ENCODE measurements at regions not wholly inside any gene's neighbourhood (a gene's known extent, or its start where the extent isn't known, plus 50 kb on each side); places are given as distances from the start of the nearest gene placed in this dataset.

- Histone ChIP-seq H3K4me2 (ENCODE audit: insufficient read depth, low read length) (peak overlapping the region; percentile 28; the same call in 1 of the 2 replicates), H3K4me3 (ENCODE audit: low read depth in 1 of 2, low read length in 2 of 2) (no peak overlapping the region)
- peak; percentile 77 for ATAC-seq (ENCODE audit: insufficient read depth, low read depth)
These were observed 119.1 kb upstream of the TRIM2 start for GRCh38 chr4:153084980-153085630.

DNA sequence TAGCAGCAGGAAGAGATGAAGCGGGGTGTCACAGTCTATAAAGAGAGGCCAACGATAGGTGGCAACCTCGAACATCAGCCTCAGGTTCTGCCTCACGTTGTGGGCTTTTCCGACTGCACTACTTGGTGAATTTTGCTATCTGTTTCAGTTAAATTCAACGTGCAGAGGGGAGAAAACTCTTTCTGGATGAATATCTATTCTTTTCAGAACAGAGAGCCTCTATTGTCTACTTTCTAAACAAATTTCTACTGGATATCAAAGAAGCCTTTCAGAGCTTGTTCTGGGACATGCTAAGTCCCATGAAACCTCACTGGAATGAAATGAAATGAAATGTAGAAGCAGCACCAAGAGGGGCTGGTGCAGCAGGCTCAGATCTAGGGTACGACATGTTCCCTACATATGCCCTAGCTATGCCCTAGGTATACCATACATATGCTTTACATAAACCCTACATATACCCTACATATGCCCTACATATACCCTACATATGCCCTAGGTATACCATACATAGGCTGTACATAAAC is 116.5 kb upstream of the TRIM2 start:
- Histone ChIP-seq H3K9me3 (ENCODE audit: insufficient read depth, low read length, severe bottlenecking) (no peaks in the 10 kb centered on the region), H3K36me3 (ENCODE audit: insufficient read depth, low read length) (no peaks in the 10 kb centered on the region)
- no peak for ATAC-seq (ENCODE audit: insufficient read depth, low read depth)

More at GRCh38 chr4:153084980-153085630, 119.1 kb upstream of the TRIM2 start:
- Histone ChIP-seq H2AFZ (ENCODE audit: low read depth, low read length) (peak overlapping the region; percentile 59), H3K27me3 (ENCODE audit: insufficient read depth, low read length, poor library complexity) (no peaks in the 10 kb centered on the region), H3K79me2 (ENCODE audit: insufficient read depth, low read length) (no peaks in the 10 kb centered on the region), H3K27ac (ENCODE audit: low read length) (no peak overlapping the region), H3K36me3 (ENCODE audit: insufficient read depth, low read length) (no peaks in the 10 kb centered on the region), H3K9ac (ENCODE audit: low read depth, low read length) (no peak overlapping the region), H4K20me1 (ENCODE audit: insufficient read depth, low read length) (no peaks in the 10 kb centered on the region), H3K9me3 (ENCODE audit: insufficient read depth, low read length, severe bottlenecking) (no peaks in the 10 kb centered on the region), H3K4me1 (ENCODE audit: insufficient read depth, low read length) (peaks cover 21% of the 10 kb centered on the region)
- peak; percentile 81 for DNase-seq
- TF ChIP-seq EZH2 (IDR thresholded peaks at IDR 0.05; ENCODE audit: borderline replicate concordance, low read depth, low read length, severe bottlenecking) = no peak
- TF ChIP-seq, protein P1, sequence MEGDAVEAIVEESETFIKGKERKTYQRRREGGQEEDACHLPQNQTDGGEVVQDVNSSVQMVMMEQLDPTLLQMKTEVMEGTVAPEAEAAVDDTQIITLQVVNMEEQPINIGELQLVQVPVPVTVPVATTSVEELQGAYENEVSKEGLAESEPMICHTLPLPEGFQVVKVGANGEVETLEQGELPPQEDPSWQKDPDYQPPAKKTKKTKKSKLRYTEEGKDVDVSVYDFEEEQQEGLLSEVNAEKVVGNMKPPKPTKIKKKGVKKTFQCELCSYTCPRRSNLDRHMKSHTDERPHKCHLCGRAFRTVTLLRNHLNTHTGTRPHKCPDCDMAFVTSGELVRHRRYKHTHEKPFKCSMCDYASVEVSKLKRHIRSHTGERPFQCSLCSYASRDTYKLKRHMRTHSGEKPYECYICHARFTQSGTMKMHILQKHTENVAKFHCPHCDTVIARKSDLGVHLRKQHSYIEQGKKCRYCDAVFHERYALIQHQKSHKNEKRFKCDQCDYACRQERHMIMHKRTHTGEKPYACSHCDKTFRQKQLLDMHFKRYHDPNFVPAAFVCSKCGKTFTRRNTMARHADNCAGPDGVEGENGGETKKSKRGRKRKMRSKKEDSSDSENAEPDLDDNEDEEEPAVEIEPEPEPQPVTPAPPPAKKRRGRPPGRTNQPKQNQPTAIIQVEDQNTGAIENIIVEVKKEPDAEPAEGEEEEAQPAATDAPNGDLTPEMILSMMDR (IDR thresholded peaks at IDR 0.05; ENCODE audit: borderline replicate concordance, extremely low read depth, low read length, poor library complexity, severe bottlenecking) = peak; percentile 99

GRCh38 chr4:153089742-153090141 is 114.5 kb upstream of the TRIM2 start:
- Histone ChIP-seq H3K9me3 (ENCODE audit: insufficient read depth, low read length, severe bottlenecking) (no peaks in the 10 kb centered on the region), H3K4me1 (ENCODE audit: insufficient read depth, low read length) (peaks cover 9% of the 10 kb centered on the region), H3K27ac (ENCODE audit: low read length) (no peak overlapping the region), H2AFZ (ENCODE audit: low read depth, low read length) (no peak overlapping the region), H3K79me2 (ENCODE audit: insufficient read depth, low read length) (no peaks in the 10 kb centered on the region), H3K36me3 (ENCODE audit: insufficient read depth, low read length) (no peaks in the 10 kb centered on the region), H3K4me2 (ENCODE audit: insufficient read depth, low read length) (no peak overlapping the region), H3K27me3 (ENCODE audit: insufficient read depth, low read length, poor library complexity) (no peaks in the 10 kb centered on the region), H3K4me3 (ENCODE audit: low read depth in 1 of 2, low read length in 2 of 2) (no peak overlapping the region), H3K9ac (ENCODE audit: low read depth, low read length) (no peak overlapping the region), H4K20me1 (ENCODE audit: insufficient read depth, low read length) (no peaks in the 10 kb centered on the region)
- DNase-seq (no peak), ATAC-seq (ENCODE audit: insufficient read depth, low read depth) (no peak)
- TF ChIP-seq EZH2 (IDR thresholded peaks at IDR 0.05; ENCODE audit: borderline replicate concordance, low read depth, low read length, severe bottlenecking) = no peak
- TF ChIP-seq, protein P1 (IDR thresholded peaks at IDR 0.05; ENCODE audit: borderline replicate concordance, extremely low read depth, low read length, poor library complexity, severe bottlenecking) = no peak

More for the DNA sequence above, 116.5 kb upstream of the TRIM2 start:
- Histone ChIP-seq H2AFZ (ENCODE audit: low read depth, low read length) (no peak overlapping the region), H3K9ac (ENCODE audit: low read depth, low read length) (no peak overlapping the region), H3K4me1 (ENCODE audit: insufficient read depth, low read length) (peaks cover 15% of the 10 kb centered on the region), H3K27me3 (ENCODE audit: insufficient read depth, low read length, poor library complexity) (no peaks in the 10 kb centered on the region), H3K4me2 (ENCODE audit: insufficient read depth, low read length) (no peak overlapping the region), H3K79me2 (ENCODE audit: insufficient read depth, low read length) (no peaks in the 10 kb centered on the region), H4K20me1 (ENCODE audit: insufficient read depth, low read length) (no peaks in the 10 kb centered on the region), H3K4me3 (ENCODE audit: low read depth in 1 of 2, low read length in 2 of 2) (no peak overlapping the region), H3K27ac (ENCODE audit: low read length) (no peak overlapping the region)
- DNase-seq = no peak
- no peak for TF ChIP-seq EZH2 (IDR thresholded peaks at IDR 0.05; ENCODE audit: borderline replicate concordance, low read depth, low read length, severe bottlenecking)
- TF ChIP-seq, protein P1 (IDR thresholded peaks at IDR 0.05; ENCODE audit: borderline replicate concordance, extremely low read depth, low read length, poor library complexity, severe bottlenecking) = no peak
